ENCODE measurements at regions not wholly inside any gene's neighbourhood (a gene's known extent, or its start where the extent isn't known, plus 50 kb on each side); places are given as distances from the start of the nearest gene placed in this dataset.

GRCh38 chr5:174175716-174176268 is 130.3 kb downstream of the NSG2 start:
- no peak for TF ChIP-seq YY1 (IDR thresholded peaks at IDR 0.05; ENCODE audit: low read depth, low read length)
- TF ChIP-seq, protein P1, sequence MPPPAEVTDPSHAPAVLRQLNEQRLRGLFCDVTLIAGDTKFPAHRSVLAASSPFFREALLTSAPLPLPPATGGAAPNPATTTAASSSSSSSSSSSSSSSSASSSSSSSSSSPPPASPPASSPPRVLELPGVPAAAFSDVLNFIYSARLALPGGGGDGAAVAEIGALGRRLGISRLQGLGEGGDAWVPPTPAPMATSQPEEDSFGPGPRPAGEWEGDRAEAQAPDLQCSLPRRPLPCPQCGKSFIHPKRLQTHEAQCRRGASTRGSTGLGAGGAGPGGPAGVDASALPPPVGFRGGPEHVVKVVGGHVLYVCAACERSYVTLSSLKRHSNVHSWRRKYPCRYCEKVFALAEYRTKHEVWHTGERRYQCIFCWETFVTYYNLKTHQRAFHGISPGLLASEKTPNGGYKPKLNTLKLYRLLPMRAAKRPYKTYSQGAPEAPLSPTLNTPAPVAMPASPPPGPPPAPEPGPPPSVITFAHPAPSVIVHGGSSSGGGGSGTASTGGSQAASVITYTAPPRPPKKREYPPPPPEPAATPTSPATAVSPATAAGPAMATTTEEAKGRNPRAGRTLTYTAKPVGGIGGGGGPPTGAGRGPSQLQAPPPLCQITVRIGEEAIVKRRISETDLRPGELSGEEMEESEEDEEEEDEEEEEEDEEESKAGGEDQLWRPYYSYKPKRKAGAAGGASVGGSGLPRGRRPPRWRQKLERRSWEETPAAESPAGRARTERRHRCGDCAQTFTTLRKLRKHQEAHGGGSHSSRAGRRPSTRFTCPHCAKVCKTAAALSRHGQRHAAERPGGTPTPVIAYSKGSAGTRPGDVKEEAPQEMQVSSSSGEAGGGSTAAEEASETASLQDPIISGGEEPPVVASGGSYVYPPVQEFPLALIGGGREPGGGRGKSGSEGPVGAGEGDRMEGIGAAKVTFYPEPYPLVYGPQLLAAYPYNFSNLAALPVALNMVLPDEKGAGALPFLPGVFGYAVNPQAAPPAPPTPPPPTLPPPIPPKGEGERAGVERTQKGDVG (CRISPR knock-in tag; IDR thresholded peaks at IDR 0.05): no peak
- TF ChIP-seq JUNB (IDR thresholded peaks at IDR 0.05): no peak
- TF ChIP-seq CTCF (IDR thresholded peaks at IDR 0.05 in 2 of 3, conservative IDR thresholded peaks at IDR 0.05 in 1 of 3; ENCODE audit: control insufficient read depth in 2 of 3, extremely low read depth in 1 of 3, insufficient read depth in 1 of 3, low read depth in 3 of 3, low read length in 3 of 3): no peak
- TF ChIP-seq, protein P2, sequence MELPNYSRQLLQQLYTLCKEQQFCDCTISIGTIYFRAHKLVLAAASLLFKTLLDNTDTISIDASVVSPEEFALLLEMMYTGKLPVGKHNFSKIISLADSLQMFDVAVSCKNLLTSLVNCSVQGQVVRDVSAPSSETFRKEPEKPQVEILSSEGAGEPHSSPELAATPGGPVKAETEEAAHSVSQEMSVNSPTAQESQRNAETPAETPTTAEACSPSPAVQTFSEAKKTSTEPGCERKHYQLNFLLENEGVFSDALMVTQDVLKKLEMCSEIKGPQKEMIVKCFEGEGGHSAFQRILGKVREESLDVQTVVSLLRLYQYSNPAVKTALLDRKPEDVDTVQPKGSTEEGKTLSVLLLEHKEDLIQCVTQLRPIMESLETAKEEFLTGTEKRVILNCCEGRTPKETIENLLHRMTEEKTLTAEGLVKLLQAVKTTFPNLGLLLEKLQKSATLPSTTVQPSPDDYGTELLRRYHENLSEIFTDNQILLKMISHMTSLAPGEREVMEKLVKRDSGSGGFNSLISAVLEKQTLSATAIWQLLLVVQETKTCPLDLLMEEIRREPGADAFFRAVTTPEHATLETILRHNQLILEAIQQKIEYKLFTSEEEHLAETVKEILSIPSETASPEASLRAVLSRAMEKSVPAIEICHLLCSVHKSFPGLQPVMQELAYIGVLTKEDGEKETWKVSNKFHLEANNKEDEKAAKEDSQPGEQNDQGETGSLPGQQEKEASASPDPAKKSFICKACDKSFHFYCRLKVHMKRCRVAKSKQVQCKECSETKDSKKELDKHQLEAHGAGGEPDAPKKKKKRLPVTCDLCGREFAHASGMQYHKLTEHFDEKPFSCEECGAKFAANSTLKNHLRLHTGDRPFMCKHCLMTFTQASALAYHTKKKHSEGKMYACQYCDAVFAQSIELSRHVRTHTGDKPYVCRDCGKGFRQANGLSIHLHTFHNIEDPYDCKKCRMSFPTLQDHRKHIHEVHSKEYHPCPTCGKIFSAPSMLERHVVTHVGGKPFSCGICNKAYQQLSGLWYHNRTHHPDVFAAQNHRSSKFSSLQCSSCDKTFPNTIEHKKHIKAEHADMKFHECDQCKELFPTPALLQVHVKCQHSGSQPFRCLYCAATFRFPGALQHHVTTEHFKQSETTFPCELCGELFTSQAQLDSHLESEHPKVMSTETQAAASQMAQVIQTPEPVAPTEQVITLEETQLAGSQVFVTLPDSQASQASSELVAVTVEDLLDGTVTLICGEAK (IDR thresholded peaks at IDR 0.05; ENCODE audit: borderline replicate concordance): no peak
- no peak for TF ChIP-seq POLR2A (IDR thresholded peaks at IDR 0.05; ENCODE audit: low read depth, low read length)
- TF ChIP-seq EZH2 (IDR thresholded peaks at IDR 0.05; ENCODE audit: borderline replicate concordance, control insufficient read depth, low read depth, low read length): no peak
- TF ChIP-seq FOS (IDR thresholded peaks at IDR 0.05; ENCODE audit: borderline replicate concordance, extremely low read depth, insufficient read length): no peak
- no peak for TF ChIP-seq PBX3 (IDR thresholded peaks at IDR 0.05; ENCODE audit: insufficient replicate concordance, low read depth, low read length)

Data from GM12878 (cell line).